ENCODE measurements at regions not wholly inside any gene's neighbourhood (a gene's known extent, or its start where the extent isn't known, plus 50 kb on each side); places are given as distances from the start of the nearest gene placed in this dataset.

- no peak overlapping the region for H3K56ac ChIP-seq (ENCODE audit: extremely low read depth, insufficient read depth, low read length)
- no peak overlapping the region for H2AK9ac ChIP-seq (replicated peaks; ENCODE audit: low read depth, low read length, poor library complexity)
- no peak overlapping the region for H2AFZ ChIP-seq (replicated peaks; ENCODE audit: low read length, poor library complexity)
- H3K14ac ChIP-seq (replicated peaks; ENCODE audit: low read depth, low read length) = no peak overlapping the region
- H2BK5ac ChIP-seq (ENCODE audit: low read depth, low read length, poor library complexity, severe bottlenecking) = no peak overlapping the region
- no peak overlapping the region for H3K23ac ChIP-seq (ENCODE audit: low read depth, low read length)
- H3K4ac ChIP-seq (ENCODE audit: low read depth, low read length) = no peak overlapping the region
- no peaks in the 10 kb centered on the region for H3K4me1 ChIP-seq (ENCODE audit: control insufficient read depth, insufficient read depth, low read length)
- H3K36me3 ChIP-seq (ENCODE audit: control insufficient read depth, insufficient read depth, low read length) = no peaks in the 10 kb centered on the region
- no TSS peak for BruUV-seq (replicated peaks)
- no peak overlapping the region for H4K91ac ChIP-seq (ENCODE audit: insufficient read depth, low read depth, low read length)
- no peak overlapping the region for H3K4me3 ChIP-seq (ENCODE audit: insufficient read depth, low read depth, low read length)
- POLR2A ChIA-PET (ENCODE audit: unreplicated experiment) = no interaction called here
- no peaks in the 10 kb centered on the region for H3K9me1 ChIP-seq (ENCODE audit: insufficient read depth, low read length)
- H3K9ac ChIP-seq (ENCODE audit: low read depth, low read length) = no peak overlapping the region
- WGBS, 2 experiments (ENCODE audit: extremely low coverage in 2 of 2, insufficient read length in 1 of 2) = 40% methylated on average over 1 of the region's 3 CpGs; no CpG with 5 or more reads in 1 of the 2 experiments
- H2BK15ac ChIP-seq (ENCODE audit: low read depth, low read length) = no peak overlapping the region
- no peak overlapping the region for H4K8ac ChIP-seq (ENCODE audit: low read depth in 2 of 2, low read length in 2 of 2)
- H4K5ac ChIP-seq (ENCODE audit: low read depth, low read length) = no peak overlapping the region
- H4K20me1 ChIP-seq (ENCODE audit: insufficient read depth, low read length) = no peaks in the 10 kb centered on the region
- no peak for DNase-seq
- dilution Hi-C loops (cut with HindIII; ENCODE audit: low sequenced_read_pairs, unreplicated experiment) = no loop called here
- no peaks in the 10 kb centered on the region for H3K79me1 ChIP-seq (ENCODE audit: low read depth in 1 of 2, low read length in 2 of 2)
- no peak overlapping the region for H3K18ac ChIP-seq (ENCODE audit: low read depth, low read length)
- H2BK20ac ChIP-seq (ENCODE audit: low read depth, low read length) = no peak overlapping the region
- TF ChIP-seq MAFK (IDR thresholded peaks at IDR 0.05; ENCODE audit: low read depth, low read length) (peak; percentile 89), RAD21 (IDR thresholded peaks at IDR 0.05; ENCODE audit: low read length) (no peak)
- no peaks in the 10 kb centered on the region for H3K9me3 ChIP-seq (ENCODE audit: control insufficient read depth, insufficient read depth, low read length)
- H3K27me3 ChIP-seq (ENCODE audit: control insufficient read depth, insufficient read depth, low read length) = no peaks in the 10 kb centered on the region
- intact Hi-C loops (cut with micrococcal nuclease) = no loop called here
- H2AK5ac ChIP-seq (ENCODE audit: low read depth, low read length) = no peak overlapping the region
- no peak for ATAC-seq (ENCODE audit: low read depth)
- no peak overlapping the region for H3K4me2 ChIP-seq (ENCODE audit: low read depth, low read length)
- no peak overlapping the region for H2BK120ac ChIP-seq (ENCODE audit: low read depth, low read length)
- in situ Hi-C loops (cut with MboI; ENCODE audit: low sequenced_read_pairs) = no loop called here
- H3K27ac ChIP-seq (ENCODE audit: insufficient read depth, low read length) = no peak overlapping the region
- CTCF ChIA-PET = no interaction called here
Observed at GRCh38 chr2:22175003-22175402, 1051.2 kb downstream of the TDRD15 start.

Measured in IMR-90 (cell line).